ENCODE measurements at regions not wholly inside any gene's neighbourhood (a gene's known extent, or its start where the extent isn't known, plus 50 kb on each side); places are given as distances from the start of the nearest gene placed in this dataset.
"Not testable (repeated sequence)": the region's sequence is repeated elsewhere in the genome, so short reads cannot be mapped to it uniquely, and the experiment has no call there.

GRCh38 chr12:17283563-17283962 lies 677.6 kb upstream of the LMO3 start:
- CTCF ChIA-PET, result no interaction called here

GRCh38 chr12:17282169-17282568 lies 676.2 kb upstream of the LMO3 start:
- H3K9me3 Mint-ChIP-seq (ENCODE audit: low read depth, unreplicated experiment); CTCF ChIA-PET; H3K27ac Mint-ChIP-seq (ENCODE audit: unreplicated experiment); intact Hi-C loops (cut with micrococcal nuclease; ENCODE audit: unreplicated experiment); BruUV-seq (replicated peaks); H3K27me3 Mint-ChIP-seq (ENCODE audit: unreplicated experiment); DNase-seq; H3K4me3 Mint-ChIP-seq (ENCODE audit: low read depth, unreplicated experiment); H3K36me3 Mint-ChIP-seq (ENCODE audit: insufficient read depth, unreplicated experiment): not testable (repeated sequence)
- peaks cover 11% of the 10 kb centered on the region for H3K4me1 Mint-ChIP-seq (ENCODE audit: low read depth, unreplicated experiment)

More at GRCh38 chr12:17283563-17283962, 677.6 kb upstream of the LMO3 start:
- intact Hi-C loops (cut with micrococcal nuclease; ENCODE audit: unreplicated experiment), result no loop called here
- H3K9me3 Mint-ChIP-seq (ENCODE audit: low read depth, unreplicated experiment), result no peaks in the 10 kb centered on the region
- no peaks in the 10 kb centered on the region for H3K27me3 Mint-ChIP-seq (ENCODE audit: unreplicated experiment)
- no peak for TF ChIP-seq CTCF (IDR thresholded peaks at IDR 0.05; ENCODE audit: unreplicated experiment)
- no peak for DNase-seq
- no peak overlapping the region for H3K27ac Mint-ChIP-seq (ENCODE audit: unreplicated experiment)
- H3K36me3 Mint-ChIP-seq (ENCODE audit: insufficient read depth, unreplicated experiment), result no peaks in the 10 kb centered on the region
- BruUV-seq (replicated peaks), result no TSS peak
- peaks cover 11% of the 10 kb centered on the region for H3K4me1 Mint-ChIP-seq (ENCODE audit: low read depth, unreplicated experiment)
- H3K4me3 Mint-ChIP-seq (ENCODE audit: low read depth, unreplicated experiment), result no peak overlapping the region

GRCh38 chr12:17278946-17279345 lies 673.0 kb upstream of the LMO3 start:
- no peak for DNase-seq
- no peaks in the 10 kb centered on the region for H3K36me3 Mint-ChIP-seq (ENCODE audit: insufficient read depth, unreplicated experiment)

GRCh38 chr12:17276196-17276595 lies 670.2 kb upstream of the LMO3 start:
- Mint-ChIP-seq H3K27me3 (ENCODE audit: unreplicated experiment) (no peaks in the 10 kb centered on the region), H3K36me3 (ENCODE audit: insufficient read depth, unreplicated experiment) (no peaks in the 10 kb centered on the region), H3K4me3 (ENCODE audit: low read depth, unreplicated experiment) (no peak overlapping the region), H3K9me3 (ENCODE audit: low read depth, unreplicated experiment) (no peaks in the 10 kb centered on the region), H3K4me1 (ENCODE audit: low read depth, unreplicated experiment) (no peaks in the 10 kb centered on the region), H3K27ac (ENCODE audit: unreplicated experiment) (no peak overlapping the region)
- CTCF ChIA-PET, result no interaction called here
- no TSS peak for BruUV-seq (replicated peaks)
- DNase-seq, result no peak
- TF ChIP-seq CTCF (IDR thresholded peaks at IDR 0.05; ENCODE audit: unreplicated experiment), result no peak
- intact Hi-C loops (cut with micrococcal nuclease; ENCODE audit: unreplicated experiment), result no loop called here

More at GRCh38 chr12:17278946-17279345, 673.0 kb upstream of the LMO3 start:
- TF ChIP-seq CTCF (IDR thresholded peaks at IDR 0.05; ENCODE audit: unreplicated experiment), result no peak
- H3K4me1 Mint-ChIP-seq (ENCODE audit: low read depth, unreplicated experiment), result peaks cover 4% of the 10 kb centered on the region
- no TSS peak for BruUV-seq (replicated peaks)
- H3K9me3 Mint-ChIP-seq (ENCODE audit: low read depth, unreplicated experiment), result no peaks in the 10 kb centered on the region
- H3K27ac Mint-ChIP-seq (ENCODE audit: unreplicated experiment), result no peak overlapping the region
- H3K4me3 Mint-ChIP-seq (ENCODE audit: low read depth, unreplicated experiment), result no peak overlapping the region
- CTCF ChIA-PET, result interaction anchor here (0.5 to 0.7 kb wide), 2 partner anchors 33 to 139 kb away, joined by 4 read pairs; no protein-coding TSS in a partner anchor
- H3K27me3 Mint-ChIP-seq (ENCODE audit: unreplicated experiment), result no peaks in the 10 kb centered on the region
- intact Hi-C loops (cut with micrococcal nuclease; ENCODE audit: unreplicated experiment), result no loop called here

- Mint-ChIP-seq H3K36me3 (ENCODE audit: insufficient read depth, unreplicated experiment) (no peaks in the 10 kb centered on the region), H3K9me3 (ENCODE audit: low read depth, unreplicated experiment) (no peaks in the 10 kb centered on the region), H3K4me3 (ENCODE audit: low read depth, unreplicated experiment) (no peak overlapping the region), H3K4me1 (ENCODE audit: low read depth, unreplicated experiment) (no peaks in the 10 kb centered on the region), H3K27ac (ENCODE audit: unreplicated experiment) (no peak overlapping the region), H3K27me3 (ENCODE audit: unreplicated experiment) (no peaks in the 10 kb centered on the region)
- intact Hi-C loops (cut with micrococcal nuclease; ENCODE audit: unreplicated experiment), result no loop called here
- CTCF ChIA-PET, result no interaction called here
- BruUV-seq (replicated peaks), result no TSS peak
- no peak for DNase-seq
- TF ChIP-seq CTCF (IDR thresholded peaks at IDR 0.05; ENCODE audit: unreplicated experiment), result no peak
These were observed 660.9 kb upstream of the LMO3 start for GRCh38 chr12:17266856-17267255.
